KMS-11 (cell line): ENCODE measurements at regions not wholly inside any gene's neighbourhood (a gene's known extent, or its start where the extent isn't known, plus 50 kb on each side); places are given as distances from the start of the nearest gene placed in this dataset.

Experiments used
- H2AFZ ChIP-seq: fragments of 200-600 bp; sonication (generic); 2 replicates; pipeline ENCODE4 v1.6.1; 2016; ENCODE audit warnings: antibody characterized with exemption, mixed run types, low read depth
- H3K27ac ChIP-seq: fragments of 200-600 bp; sonication (generic); 2 replicates; pipeline ENCODE4 v1.6.1; 2016; ENCODE audit warnings: mild to moderate bottlenecking, mixed run types
- H3K27me3 ChIP-seq: fragments of 200-600 bp; sonication (generic); 2 replicates; pipeline ENCODE4 v1.6.1; 2017; ENCODE audit warnings: mild to moderate bottlenecking, low read depth, mixed run types, moderate library complexity; ENCODE audit not compliant: insufficient read depth
- H3K36me3 ChIP-seq: fragments of 200-600 bp; sonication (generic); 2 replicates; pipeline ENCODE4 v1.6.1; 2017; ENCODE audit warnings: mild to moderate bottlenecking, mixed run types; ENCODE audit not compliant: insufficient read depth
- H3K4me1 ChIP-seq: fragments of 200-600 bp; sonication (generic); 2 replicates; pipeline ENCODE4 v1.6.1; 2016; ENCODE audit warnings: mild to moderate bottlenecking, low read depth, mixed run types; ENCODE audit not compliant: poor library complexity, severe bottlenecking
- H3K4me2 ChIP-seq: fragments of 200-600 bp; sonication (generic); 2 replicates; pipeline ENCODE4 v1.7.0; 2016; ENCODE audit warnings: mild to moderate bottlenecking, mixed run types
- H3K4me3 ChIP-seq: fragments of 200-600 bp; sonication (generic); IDR thresholded peaks from 2 replicates; pipeline ENCODE4 v1.6.1; 2017; ENCODE audit warnings: low read depth, low read length, mixed read lengths; ENCODE audit not compliant: insufficient read depth
- H3K79me2 ChIP-seq: fragments of 200-600 bp; sonication (generic); 2 replicates; pipeline ENCODE4 v1.6.1; 2016; ENCODE audit warnings: low read depth, mixed run types; ENCODE audit not compliant: insufficient read depth
- H3K9ac ChIP-seq: fragments of 200-600 bp; sonication (generic); 2 replicates; pipeline ENCODE4 v1.6.1; 2016; ENCODE audit warnings: mild to moderate bottlenecking, mixed run types
- H4K20me1 ChIP-seq: fragments of 200-600 bp; sonication (generic); 2 replicates; pipeline ENCODE4 v1.6.1; 2016; ENCODE audit warnings: mild to moderate bottlenecking, mixed run types; ENCODE audit not compliant: insufficient read depth
- CTCF ChIP-seq: fragments of 200-600 bp; sonication (generic); conservative IDR thresholded peaks from 2 replicates; pipeline ENCODE4 v1.6.1; 2017; ENCODE audit warnings: low read depth, mild to moderate bottlenecking, antibody characterized with exemption, low read length, moderate library complexity, mixed read lengths

GRCh38 chr4:59956366-59956765, 1243.8 kb upstream of the ADGRL3 start:
- Histone ChIP-seq H2AFZ (no peak overlapping the region), H3K36me3 (no peaks in the 10 kb centered on the region), H3K9ac (no peak overlapping the region), H4K20me1 (no peaks in the 10 kb centered on the region), H3K27me3 (no peaks in the 10 kb centered on the region), H3K4me2 (no peak overlapping the region), H3K4me3 (no peak overlapping the region), H3K27ac (no peak overlapping the region), H3K79me2 (no peaks in the 10 kb centered on the region), H3K4me1 (no peaks in the 10 kb centered on the region)
- TF ChIP-seq CTCF, result no peak

GRCh38 chr4:59960143-59960542, 1240.0 kb upstream of the ADGRL3 start:
- Histone ChIP-seq H3K4me3 (no peak overlapping the region), H3K9ac (no peak overlapping the region), H4K20me1 (no peaks in the 10 kb centered on the region), H3K79me2 (no peaks in the 10 kb centered on the region), H3K4me1 (no peaks in the 10 kb centered on the region), H3K27me3 (no peaks in the 10 kb centered on the region), H3K36me3 (no peaks in the 10 kb centered on the region), H2AFZ (no peak overlapping the region), H3K4me2 (no peak overlapping the region), H3K27ac (no peak overlapping the region)
- no peak for TF ChIP-seq CTCF

GRCh38 chr4:59966758-59967157, 1233.4 kb upstream of the ADGRL3 start:
- no peaks in the 10 kb centered on the region for H3K4me1 ChIP-seq
- no peak overlapping the region for H2AFZ ChIP-seq
- H4K20me1 ChIP-seq, result no peaks in the 10 kb centered on the region
- no peaks in the 10 kb centered on the region for H3K27me3 ChIP-seq
- no peak overlapping the region for H3K27ac ChIP-seq
- no peak overlapping the region for H3K4me3 ChIP-seq
- TF ChIP-seq CTCF, result no peak
- no peak overlapping the region for H3K4me2 ChIP-seq
- no peaks in the 10 kb centered on the region for H3K79me2 ChIP-seq
- H3K36me3 ChIP-seq, result no peaks in the 10 kb centered on the region
- no peak overlapping the region for H3K9ac ChIP-seq

GRCh38 chr4:59968796-59969195, 1231.3 kb upstream of the ADGRL3 start:
- TF ChIP-seq CTCF, result no peak
- no peaks in the 10 kb centered on the region for H3K4me1 ChIP-seq
- no peak overlapping the region for H3K27ac ChIP-seq
- no peak overlapping the region for H3K9ac ChIP-seq
- no peak overlapping the region for H2AFZ ChIP-seq
- no peaks in the 10 kb centered on the region for H4K20me1 ChIP-seq
- no peaks in the 10 kb centered on the region for H3K36me3 ChIP-seq
- no peaks in the 10 kb centered on the region for H3K79me2 ChIP-seq
- H3K27me3 ChIP-seq, result no peaks in the 10 kb centered on the region
- H3K4me3 ChIP-seq, result no peak overlapping the region
- no peak overlapping the region for H3K4me2 ChIP-seq

DNA sequence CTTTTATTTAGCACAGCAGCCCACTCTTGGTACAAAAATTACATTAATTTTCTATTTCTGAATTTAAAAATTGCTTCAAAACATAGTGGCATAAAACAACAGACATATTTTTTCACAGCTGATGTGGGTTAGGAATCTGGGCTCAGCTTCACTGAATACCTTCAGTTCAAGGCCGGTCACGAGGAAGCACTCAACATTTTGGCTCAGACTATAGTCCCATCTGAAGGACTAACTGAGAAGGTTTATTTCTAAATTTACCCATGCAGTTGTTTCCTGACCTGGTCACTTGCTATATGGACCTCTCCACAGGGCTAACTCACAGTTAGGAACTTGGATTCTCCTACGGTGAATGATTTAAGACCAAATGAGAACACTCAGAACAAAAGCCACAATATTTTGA, 1230.2 kb upstream of the ADGRL3 start:
- Histone ChIP-seq H3K4me2 (no peak overlapping the region), H3K4me3 (no peak overlapping the region), H3K27me3 (no peaks in the 10 kb centered on the region), H2AFZ (no peak overlapping the region), H3K4me1 (no peaks in the 10 kb centered on the region), H3K27ac (no peak overlapping the region), H3K9ac (no peak overlapping the region), H3K36me3 (no peaks in the 10 kb centered on the region), H3K79me2 (no peaks in the 10 kb centered on the region), H4K20me1 (no peaks in the 10 kb centered on the region)
- TF ChIP-seq CTCF, result no peak
